IPS-NIHi7 (cell line): ENCODE measurements at regions not wholly inside any gene's neighbourhood (a gene's known extent, or its start where the extent isn't known, plus 50 kb on each side); places are given as distances from the start of the nearest gene placed in this dataset.
A peak's percentile ranks its signal among the peaks of the same experiment; 100 is the strongest.

ENCODE experiments used
- DNase-seq: peaks from one replicate; pipeline ENCODE4 v3.0.0; 2012; ENCODE audit warnings: mixed read lengths; ENCODE audit errors: extremely low spot score

GRCh38 chr18:25875551-25876240 lies 214.7 kb downstream of the SS18 start:
- DNase-seq: no peak

DNA sequence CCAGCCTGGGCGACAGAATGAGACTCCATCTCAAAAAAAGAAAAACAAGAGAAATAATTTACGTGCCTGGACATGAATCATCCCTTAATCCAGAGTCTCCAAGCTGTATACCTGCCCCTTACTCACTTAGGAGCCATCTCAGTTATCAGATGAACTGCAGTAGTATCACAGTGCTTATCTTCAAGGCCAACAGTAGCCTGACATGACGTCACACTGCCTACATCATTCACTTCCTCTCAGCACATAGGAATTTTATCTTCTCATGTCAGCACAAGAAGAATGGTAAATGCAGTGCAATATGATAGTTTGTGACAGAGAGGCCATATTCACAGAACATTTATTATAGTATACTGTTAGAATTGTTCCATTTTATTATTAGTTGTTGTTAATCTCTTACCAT lies 216.6 kb downstream of the SS18 start:
- DNase-seq: no peak

DNA sequence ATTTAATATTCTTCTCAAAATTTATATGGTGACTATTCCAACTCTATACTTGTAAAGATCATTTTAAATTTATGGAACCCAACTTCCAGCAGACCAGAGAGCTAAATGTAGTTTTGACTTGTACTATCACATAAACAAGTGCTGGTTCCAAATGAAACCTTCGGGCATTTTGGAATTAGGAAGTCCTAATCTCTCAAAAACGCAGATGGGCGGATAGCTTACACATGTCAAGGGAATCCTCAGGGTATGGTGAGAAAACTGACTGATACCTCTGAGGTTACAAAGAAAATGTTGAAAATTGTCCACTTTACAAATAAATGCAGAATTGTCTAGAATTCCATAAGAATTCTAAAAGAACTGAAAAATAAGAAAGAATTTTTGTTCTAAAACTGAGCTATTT lies 224.1 kb downstream of the SS18 start:
- no peak for DNase-seq

GRCh38 chr18:25862881-25863600 lies 227.4 kb downstream of the SS18 start:
- no peak for DNase-seq

GRCh38 chr18:25853691-25854433 lies 236.6 kb downstream of the SS18 start:
- no peak for DNase-seq

- no peak for DNase-seq
These were observed 246.6 kb downstream of the SS18 start for GRCh38 chr18:25843791-25844190.

DNA sequence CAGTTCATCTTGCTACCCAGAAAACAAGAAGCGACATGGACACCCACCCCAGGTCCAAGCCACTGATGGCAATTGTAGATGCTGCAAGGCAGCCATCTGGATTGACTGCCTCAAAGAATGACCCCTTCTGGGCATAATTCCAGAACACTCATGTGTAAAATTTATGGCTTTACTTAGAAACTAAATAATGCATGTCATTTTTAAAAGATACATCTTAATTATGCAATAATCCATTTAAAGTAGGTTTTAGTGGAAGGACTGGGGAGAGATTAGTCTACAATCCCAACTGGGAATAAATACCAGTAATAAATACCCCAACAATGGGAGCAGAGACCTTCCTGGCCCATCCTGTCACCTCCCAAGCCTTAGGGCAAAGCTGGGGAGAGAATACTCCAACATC lies 247.7 kb downstream of the SS18 start:
- DNase-seq: no peak

GRCh38 chr18:25834061-25834460 lies 256.4 kb downstream of the SS18 start:
- no peak for DNase-seq

DNA sequence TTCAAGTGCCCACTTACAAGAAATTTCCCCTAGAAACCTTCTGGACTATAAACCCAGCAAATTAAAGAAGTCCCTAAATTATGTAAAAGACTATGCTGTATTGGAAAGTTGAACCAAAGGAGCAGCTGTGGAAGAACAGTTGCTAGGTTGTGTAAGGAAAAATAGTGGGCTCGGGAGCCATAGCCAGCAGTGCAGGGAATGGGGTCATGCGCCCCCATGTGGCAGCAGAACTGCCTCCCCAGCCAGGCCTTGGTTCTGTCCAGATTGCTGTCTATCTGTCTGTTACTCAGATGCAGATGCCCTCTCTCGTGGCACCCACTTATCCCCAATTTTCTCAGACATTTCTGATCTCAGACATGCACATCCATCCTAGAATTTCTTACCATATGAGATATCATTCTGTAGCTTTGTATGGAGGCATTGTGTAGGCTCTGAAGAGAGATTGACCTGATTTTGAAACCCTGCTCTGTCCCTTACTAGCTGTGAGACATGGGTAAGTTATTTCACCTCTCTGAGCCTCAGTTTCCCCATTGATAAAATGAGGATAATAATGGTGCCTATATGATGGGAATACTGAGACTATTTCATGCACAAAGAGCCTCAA lies 258.3 kb downstream of the SS18 start:
- DNase-seq: peak; percentile 81

DNA sequence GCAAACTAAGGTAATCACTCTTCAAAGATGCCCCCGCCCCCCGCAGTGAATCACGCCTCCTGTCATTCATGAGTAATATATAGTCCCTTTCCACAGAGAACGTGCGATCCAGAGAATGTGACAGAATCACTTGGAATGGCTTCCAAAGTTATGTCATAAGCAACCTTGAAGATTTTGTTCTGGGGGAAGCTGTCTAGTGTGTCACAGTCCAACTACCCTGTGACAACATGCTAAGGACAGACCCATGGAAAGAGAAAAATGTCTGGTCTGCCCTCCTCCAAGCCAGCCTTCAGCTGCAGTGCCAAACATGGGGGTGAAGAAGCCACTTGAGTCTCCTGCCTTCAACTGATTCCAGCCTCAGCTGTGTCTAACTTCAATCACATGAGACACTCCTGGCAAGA lies 259.1 kb downstream of the SS18 start:
- no peak for DNase-seq

DNA sequence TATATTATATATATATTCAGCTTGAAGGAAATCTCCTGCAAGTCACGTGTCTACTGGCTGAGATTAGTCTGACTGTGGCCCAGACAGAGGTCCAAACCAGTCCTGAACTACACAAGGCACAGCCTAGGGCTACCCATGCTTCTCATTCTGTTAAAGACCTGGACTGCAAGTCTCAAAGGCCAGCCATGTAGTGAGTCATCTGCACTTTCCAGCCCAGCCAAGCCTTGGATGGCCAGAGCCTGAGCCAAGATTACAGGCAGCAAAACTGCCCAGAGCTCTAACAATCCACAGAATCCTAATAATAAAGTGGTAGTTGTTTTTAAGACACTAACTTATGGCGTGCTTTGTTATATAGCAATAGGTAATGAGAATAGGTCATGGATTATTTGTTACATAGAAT lies 259.6 kb downstream of the SS18 start:
- DNase-seq: no peak

DNA sequence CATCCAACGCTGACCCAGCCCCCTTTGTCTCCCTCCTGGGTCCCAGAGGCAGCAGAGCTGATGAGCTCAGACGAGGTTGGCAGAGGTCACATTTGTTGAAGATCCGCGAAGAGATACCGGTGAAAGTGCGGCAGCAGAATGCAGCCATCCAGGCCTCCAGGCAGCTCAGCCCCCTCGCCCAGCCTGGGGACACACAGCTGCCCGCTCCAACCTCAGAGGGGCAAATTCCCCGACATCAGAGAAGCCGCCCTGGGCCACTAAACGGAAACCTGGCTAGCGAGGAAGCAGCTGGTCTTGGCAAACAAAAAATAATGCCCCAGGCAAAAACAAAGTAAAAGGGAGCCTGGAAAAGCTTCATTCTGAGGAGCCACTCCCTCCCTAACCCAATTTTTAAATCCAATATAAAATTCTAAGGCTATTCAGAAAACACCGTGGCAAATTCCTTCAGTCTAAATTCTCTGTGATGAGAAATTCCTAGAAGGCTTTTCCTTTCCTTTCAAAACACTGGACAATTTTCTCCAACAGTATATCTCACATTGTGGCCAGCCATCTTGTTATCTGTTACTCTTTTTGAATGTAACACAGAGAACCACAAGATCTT lies 262.4 kb downstream of the SS18 start:
- DNase-seq: peak; percentile 22

DNA sequence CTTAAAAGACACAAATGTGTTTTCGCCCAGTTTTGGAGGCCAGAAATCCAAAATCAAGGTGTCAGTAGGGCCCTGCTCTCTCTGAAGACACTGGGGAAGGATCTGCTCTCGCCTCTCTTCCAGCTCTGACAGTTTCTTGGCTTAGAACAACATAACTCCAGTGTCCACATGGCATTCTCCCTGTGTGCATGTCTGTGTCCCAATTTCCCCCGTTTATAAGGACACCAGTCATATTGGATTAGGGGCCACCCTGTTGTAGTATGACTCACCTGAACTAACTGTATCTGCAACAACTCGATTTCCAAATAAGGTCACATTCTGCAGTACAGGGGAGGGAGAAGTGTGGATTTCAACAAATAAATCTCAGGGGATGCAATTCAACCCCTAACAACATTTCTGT lies 263.2 kb downstream of the SS18 start:
- no peak for DNase-seq

- no peak for DNase-seq
These were observed 263.6 kb downstream of the SS18 start for GRCh38 chr18:25826823-25827222.

- no peak for DNase-seq
These were observed 264.2 kb downstream of the SS18 start for GRCh38 chr18:25825979-25826776.

DNA sequence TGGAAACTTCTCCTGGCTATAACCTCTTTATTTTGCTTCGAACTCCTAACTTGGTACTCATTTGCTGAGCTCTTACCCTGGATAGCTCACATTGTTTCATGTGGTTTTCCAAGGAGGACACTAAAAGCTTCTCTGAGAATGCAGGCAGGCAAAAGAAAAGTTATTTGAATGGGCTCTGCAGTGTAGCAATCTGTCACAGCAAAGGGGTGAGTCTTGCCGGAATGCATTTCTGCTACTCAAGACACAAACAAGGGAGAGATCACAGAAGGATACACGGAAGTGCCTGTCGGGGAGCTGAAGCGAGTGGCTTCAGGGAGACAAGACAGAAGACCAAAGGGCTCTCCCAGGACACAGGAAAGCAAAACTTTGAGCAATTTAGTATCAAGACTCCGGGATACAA lies 265.4 kb downstream of the SS18 start:
- DNase-seq: no peak

- DNase-seq: no peak
These were observed 270.6 kb downstream of the SS18 start for GRCh38 chr18:25819746-25820363.

DNA sequence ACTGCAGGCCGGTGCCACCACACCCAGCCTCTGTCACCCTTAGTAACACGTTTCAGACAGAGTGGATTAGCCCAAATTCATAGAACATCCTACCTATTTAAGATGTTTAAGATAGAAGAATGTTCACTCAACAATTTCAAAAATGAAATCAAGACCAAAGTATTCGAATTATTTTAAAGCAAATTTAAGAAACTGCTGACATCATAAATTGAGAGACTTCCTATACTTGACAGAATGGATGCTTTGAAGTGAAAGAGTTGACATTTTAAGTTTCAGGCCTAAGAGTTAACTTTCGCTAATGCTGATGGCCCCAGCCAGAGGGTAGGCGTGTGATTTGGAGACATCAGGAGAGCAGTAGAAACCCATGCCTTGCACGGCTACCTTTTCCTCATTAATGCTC lies 271.9 kb downstream of the SS18 start:
- DNase-seq: no peak

DNA sequence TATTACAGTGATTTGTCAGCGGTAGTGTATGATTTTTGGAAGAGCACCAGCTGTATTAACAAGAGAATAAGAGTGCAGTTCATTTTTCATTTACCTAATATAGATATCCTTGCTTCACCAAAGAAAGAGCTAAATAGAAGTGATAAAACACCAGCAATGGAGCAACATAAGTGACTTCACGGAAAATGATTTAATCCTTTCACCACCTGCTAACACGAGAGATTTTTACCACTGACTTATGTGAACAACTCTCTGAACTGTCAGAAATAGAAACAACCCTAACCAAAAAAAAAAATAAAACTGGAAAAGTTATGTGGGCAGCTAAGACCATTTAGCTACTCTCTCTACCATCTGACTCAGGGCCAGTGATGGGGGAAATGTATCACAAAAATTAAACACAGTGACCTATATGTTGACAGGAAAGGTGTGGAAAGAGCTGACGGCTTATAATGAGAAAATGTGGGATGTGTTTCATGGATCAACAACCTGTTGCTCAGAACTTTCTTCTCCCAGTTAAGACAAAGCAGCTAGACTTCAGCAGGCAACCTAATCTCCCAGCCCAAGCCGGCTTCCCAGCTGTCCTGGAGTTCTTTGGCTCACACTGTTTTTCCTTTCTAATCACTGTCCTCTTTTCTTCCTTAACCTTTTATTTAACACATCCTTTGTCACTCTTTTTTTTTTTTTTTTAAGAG lies 272.7 kb downstream of the SS18 start:
- no peak for DNase-seq

DNA sequence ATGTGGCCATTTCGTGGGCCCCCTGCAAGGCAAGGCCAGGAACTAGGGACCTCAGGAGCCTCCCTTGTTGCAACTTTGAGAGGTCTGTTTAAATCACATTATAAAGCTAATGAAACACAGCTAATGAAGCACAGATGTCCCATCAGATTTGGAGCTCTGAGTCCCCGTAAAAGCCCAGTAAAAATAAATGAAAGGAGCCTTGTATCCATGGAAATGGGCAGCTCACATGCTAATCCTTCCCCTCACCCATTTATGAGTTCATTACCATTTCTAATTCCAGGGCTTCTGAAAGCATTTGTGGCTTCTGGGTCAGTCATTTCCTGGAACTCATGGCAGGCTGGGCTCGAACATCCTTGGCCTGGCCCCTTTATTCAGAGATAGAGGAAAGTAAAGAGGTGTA lies 274.8 kb downstream of the SS18 start:
- DNase-seq: no peak
